Heart left ventricle (tissue), 16 donors: ENCODE measurements at regions not wholly inside any gene's neighbourhood (a gene's known extent, or its start where the extent isn't known, plus 50 kb on each side); places are given as distances from the start of the nearest gene placed in this dataset.
A peak's percentile ranks its signal among the peaks of the same experiment; 100 is the strongest.

ENCODE experiments used
- ATAC-seq, 4 donors: fragments of 200-7000 bp; cut with Tn5 transposase; one replicate each; pipeline ENCODE4 v1.9.1; 2020 to 2022; ENCODE audit warnings: moderate library complexity in 4 of 4, mild to moderate bottlenecking in 3 of 4, moderate number of reproducible peaks in 1 of 4
- DNase-seq, 5 donors: peaks; one replicate each; pipeline ENCODE4 v3.0.0-alpha.2; 2020
- H3K27ac ChIP-seq, 12 donors: fragments of 200-600 bp; sonication (generic) in 4 of 12; one replicate each; pipeline versions ENCODE4 v1.5.0 to v1.8.0; 2016 to 2022; ENCODE audit warnings: mild to moderate bottlenecking in 2 of 12
- H3K27me3 ChIP-seq, 9 donors: fragments of 200-600 bp; sonication (generic) in 2 of 9; one replicate each; pipeline versions ENCODE4 v1.5.1 to v1.8.0; 2016 to 2022; ENCODE audit warnings: mild to moderate bottlenecking in 3 of 9
- H3K36me3 ChIP-seq, 9 donors: fragments of 200-600 bp; sonication (generic) in 2 of 9; one replicate each; pipeline versions ENCODE4 v1.5.0 to v1.8.0; 2018 to 2022; ENCODE audit warnings: mild to moderate bottlenecking in 2 of 9
- H3K4me1 ChIP-seq, 12 donors: fragments of 200-600 bp; sonication (generic) in 4 of 12; one replicate each; pipeline versions ENCODE4 v1.5.0 to v1.8.0; 2016 to 2022; ENCODE audit warnings: mild to moderate bottlenecking in 3 of 12
- H3K4me3 ChIP-seq, 12 donors: fragments of 200-600 bp; sonication (generic) in 4 of 12; one replicate each; pipeline versions ENCODE4 v1.5.0 to v1.8.0; 2017 to 2022; ENCODE audit warnings: mild to moderate bottlenecking in 9 of 12, moderate library complexity in 4 of 12
- H3K9me3 ChIP-seq, 12 donors: fragments of 200-600 bp; sonication (generic) in 4 of 12; one replicate each; pipeline versions ENCODE4 v1.5.0 to v1.8.0; 2016 to 2022; ENCODE audit warnings: mild to moderate bottlenecking in 1 of 12
- CTCF ChIP-seq, 12 donors: fragments of 200-600 bp; sonication (generic) in 4 of 12; IDR thresholded peaks; one replicate each; pipeline versions ENCODE4 v1.5.0 to v1.8.0; 2018 to 2022; ENCODE audit warnings: antibody characterized with exemption in 12 of 12, mild to moderate bottlenecking in 5 of 12
- POLR2A ChIP-seq, 2 donors: fragments of 450-650 bp; IDR thresholded peaks; one replicate each; pipeline ENCODE4 v1.6.1; 2017; ENCODE audit warnings: antibody characterized with exemption in 2 of 2, mild to moderate bottlenecking in 2 of 2, moderate library complexity in 2 of 2
- WGBS, 4 donors: extraction: QIAGEN DNeasy Blood & Tissue Kit in 2 of 4; methylation state at CpG; one replicate each; pipeline versions ENCODE4 v1.1.5 to v1.1.7; 2013 to 2018; 5-methylcytosine and 5-hydroxymethylcytosine counted together
- intact Hi-C, 10 donors: fragments of 100-400 bp; cut with DNase I; formaldehyde crosslinking; loops; one replicate each; pipeline versions ENCODE4 v1.11.1 to v1.14.2; 2022
- donor health status: ischemic (EF 13 %, LVEDD 7.1; RV severe dilation, severe dysfunction).
- donor health status: healthy with polysubstance abuse.
- donor health status: DM: no; HTN: yes; CAD: no.
- donor health status: DM: no; HTN: no; CAD: no.
- donor health status: ischemic (EF 25% LVEDD 6.9; RV normal size, moderate dysfunction).
- donor health status: ischemic (EF 25% LVEDD 5.7; RV mildly dilated, moderate dysfunction).
- donor health status: healthy.
- donor health status: DM: yes; HTN: yes; CAD: no.
- donor health status: ischemic (EF 35%, LVEDD 5.7; RV mildly dilated, moderate dysfunction).
- donor health status: nonischemic (EF 11% LVEDD 7.7; RV severe dilation, severe dysfunction).
- donor health status: DM: yes; HTN: yes; CAD: no.
- donor health status: PGD.
- donor health status: ischemic (EF 29% LVEDD 5.4; RV normal size, mild dysfunction).
- donor health status: nonischemic (EF 23%, LVEDD 6.1; RV moderate dilation, normal function).

DNA sequence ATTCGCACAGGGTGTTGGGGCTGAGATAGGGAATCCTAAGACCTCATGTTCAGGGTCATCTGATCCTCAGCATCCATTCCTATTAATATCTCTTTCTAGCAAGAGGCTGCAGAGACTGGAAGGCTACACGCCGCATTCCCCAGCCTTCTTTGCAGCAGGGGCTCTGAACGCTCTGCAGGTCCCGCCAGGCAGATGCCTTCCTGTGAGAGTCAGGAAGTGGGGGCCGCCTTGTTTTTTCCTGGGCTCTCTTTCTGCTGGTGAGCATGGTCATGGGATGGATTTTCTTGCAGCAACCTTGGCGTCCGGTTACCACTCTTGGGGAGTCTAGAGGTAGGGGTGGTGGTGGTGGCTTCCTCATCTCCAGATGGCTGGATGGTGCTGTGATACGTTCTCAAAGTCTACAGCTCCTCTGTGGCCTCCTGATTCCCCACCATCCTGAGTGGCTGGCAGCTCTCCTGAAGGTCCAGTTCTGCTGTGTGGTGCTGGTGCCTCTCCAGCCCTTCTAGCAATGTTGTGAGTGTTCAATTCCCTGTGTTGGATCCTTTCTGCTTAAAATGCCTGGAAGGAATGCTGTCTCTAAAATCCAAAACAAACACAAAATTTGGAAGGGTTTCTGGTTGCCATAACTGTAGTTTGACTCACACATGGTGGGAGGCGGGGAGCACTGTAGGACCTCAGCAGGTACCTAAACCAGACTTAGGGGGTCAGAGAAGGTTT lies 111.9 kb downstream of the CEBPB start:
- TF ChIP-seq POLR2A (IDR thresholded peaks at IDR 0.05) (no peak), CTCF (IDR thresholded peaks at IDR 0.05) (no peak)
- Histone ChIP-seq H3K36me3 (no peaks in the 10 kb centered on the region), H3K4me3 (no peak overlapping the region), H3K27ac (peak overlapping the region in 7 of 12 donors; percentile 2 to 94 (median 33)), H3K9me3 (no peaks in the 10 kb centered on the region), H3K27me3 (no peaks in the 10 kb centered on the region), H3K4me1 (peaks cover 0 to 74% (median 31%) of the 10 kb centered on the region in 12 donors)
- WGBS, 4 donors, result 52 to 70% (median 59%) methylated on average over 10 of the region's 10 CpGs
- ATAC-seq (no peak), DNase-seq (peak in 1 of 5 donors; percentile 25)
- intact Hi-C loops, result loop anchor here in 4 of 10 donors (10.0 kb wide), 2 partner anchors 108 to 152 kb away; partner anchors contain the start of gene CEBPB (in 2 of the 4)

- TF ChIP-seq CTCF (IDR thresholded peaks at IDR 0.05), result no peak
- TF ChIP-seq POLR2A (IDR thresholded peaks at IDR 0.05), result no peak
- no peak overlapping the region for H3K4me3 ChIP-seq
- DNase-seq, result peak; percentile 76 to 92 (median 88)
- no peaks in the 10 kb centered on the region for H3K9me3 ChIP-seq
- 56 to 64% (median 60%) methylated on average over 11 of the region's 11 CpGs for whole genome bisulfite sequencing, 4 donors
- peaks cover 0 to 72% (median 39%) of the 10 kb centered on the region in 12 donors for H3K4me1 ChIP-seq
- no peaks in the 10 kb centered on the region for H3K36me3 ChIP-seq
- intact Hi-C loops, result loop anchor here in 6 of 10 donors (2.0 to 10.0 kb wide), 4 partner anchors 17 to 151 kb away; partner anchors contain the start of gene CEBPB (in 4 of the 6)
- peak in 3 of 4 donors; percentile 1 to 12 (median 3) for ATAC-seq
- no peaks in the 10 kb centered on the region for H3K27me3 ChIP-seq
- H3K27ac ChIP-seq, result peak overlapping the region; percentile 61 to 96 (median 92)
These were observed 113.2 kb downstream of the CEBPB start for GRCh38 chr20:50303573-50304500.

- ATAC-seq (peak; percentile 2 to 55 (median 41)), DNase-seq (peak; percentile 83 to 88 (median 86))
- Histone ChIP-seq H3K4me3 (no peak overlapping the region), H3K27me3 (no peaks in the 10 kb centered on the region), H3K36me3 (no peaks in the 10 kb centered on the region), H3K27ac (peak overlapping the region; percentile 71 to 96 (median 92)), H3K9me3 (no peaks in the 10 kb centered on the region), H3K4me1 (peaks cover 0 to 78% (median 41%) of the 10 kb centered on the region in 12 donors)
- intact Hi-C loops, result loop anchor here in 6 of 10 donors (2.0 to 10.0 kb wide), 4 partner anchors 18 to 150 kb away; partner anchors contain the start of gene CEBPB (in 4 of the 6)
- no peak for TF ChIP-seq POLR2A (IDR thresholded peaks at IDR 0.05)
- no peak for TF ChIP-seq CTCF (IDR thresholded peaks at IDR 0.05)
- WGBS, 4 donors, result 47 to 67% (median 51%) methylated on average over 8 to 10 of the region's 10 CpGs
These were observed 113.8 kb downstream of the CEBPB start for GRCh38 chr20:50304501-50304856.
